HG03378 (cell line): ENCODE measurements at regions not wholly inside any gene's neighbourhood (a gene's known extent, or its start where the extent isn't known, plus 50 kb on each side); places are given as distances from the start of the nearest gene placed in this dataset.

Experiments
- ATAC-seq: cut with Tn5 transposase; IDR thresholded peaks from one replicate; pipeline ENCODE4 v1.9.1; 2021; ENCODE audit warnings: mild to moderate bottlenecking, moderate library complexity; ENCODE audit not compliant: unreplicated experiment

DNA sequence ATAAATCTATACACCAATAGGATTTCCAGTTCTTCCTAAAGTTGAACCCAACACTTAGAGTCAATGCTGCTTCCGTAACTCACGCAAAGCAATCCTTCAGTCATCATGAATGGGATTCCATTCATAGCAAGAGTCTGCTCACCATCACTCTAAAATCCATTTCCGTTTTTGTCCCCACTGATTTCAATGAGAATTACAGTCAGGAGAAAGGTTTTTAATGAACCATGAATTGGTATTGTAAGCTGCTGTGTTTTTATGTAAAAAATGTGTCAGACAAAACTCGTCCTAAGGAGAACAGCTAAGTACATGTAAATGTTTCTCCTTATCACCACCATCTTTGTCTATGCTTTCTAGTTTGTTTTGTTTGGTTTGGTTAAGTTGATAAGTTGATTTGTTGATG lies 391.5 kb downstream of the IRS1 start:
- no peak for ATAC-seq

DNA sequence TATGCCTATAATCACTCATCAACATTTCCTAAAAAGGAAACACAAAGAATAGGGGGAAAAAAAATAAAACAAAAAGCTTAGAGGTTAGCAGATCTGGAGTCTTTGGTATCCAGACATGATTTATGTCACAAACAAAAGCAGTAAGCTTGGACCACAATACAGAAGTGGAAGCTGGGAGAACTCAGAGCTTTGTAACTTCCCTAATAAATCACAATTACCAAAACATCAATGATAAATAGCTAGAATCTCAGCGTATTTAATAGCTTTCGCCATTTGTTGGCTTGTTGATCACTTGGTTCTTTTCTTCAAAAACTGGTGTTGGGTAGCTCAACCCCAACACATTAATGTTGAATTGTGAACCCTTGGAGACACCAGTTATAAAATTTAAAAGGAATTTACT lies 392.5 kb downstream of the IRS1 start:
- no peak for ATAC-seq

DNA sequence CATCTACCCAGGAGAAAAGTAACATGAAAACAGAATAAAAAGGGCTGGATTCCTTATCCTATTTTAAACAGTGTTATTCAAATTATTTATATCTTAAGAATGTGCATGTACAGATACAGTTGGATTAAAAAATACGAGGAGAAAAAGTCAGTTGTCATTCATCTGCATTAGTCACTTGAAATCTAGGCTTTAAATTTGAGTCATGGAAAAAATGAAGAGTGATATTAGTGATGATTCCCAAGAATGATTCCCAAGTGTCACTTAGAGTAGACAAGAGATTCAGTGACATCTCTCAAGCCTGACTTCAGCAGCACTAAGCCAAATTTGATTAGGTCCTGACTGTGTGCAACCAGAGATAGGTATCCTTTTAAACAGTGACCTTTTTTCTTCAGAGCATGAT lies 394.2 kb downstream of the IRS1 start:
- ATAC-seq = no peak

DNA sequence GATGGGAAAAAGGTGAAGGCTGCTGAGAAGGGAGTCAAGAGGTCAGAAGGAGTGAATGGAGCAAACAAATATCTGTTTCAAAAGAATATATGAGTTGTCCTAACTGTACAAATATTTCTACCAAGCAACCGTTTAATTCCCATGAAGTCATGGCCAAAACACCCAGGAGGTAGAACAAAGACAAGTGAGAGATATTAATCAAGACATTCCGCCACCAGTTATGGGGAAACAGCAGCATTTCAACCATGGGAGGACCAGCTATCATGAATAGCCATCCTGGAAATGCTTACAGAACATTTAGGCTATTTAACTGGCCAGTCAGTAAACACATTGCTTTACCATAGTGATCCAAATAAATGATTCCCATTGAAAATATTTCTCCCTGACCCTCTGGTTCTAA lies 396.3 kb downstream of the IRS1 start:
- ATAC-seq = no peak

DNA sequence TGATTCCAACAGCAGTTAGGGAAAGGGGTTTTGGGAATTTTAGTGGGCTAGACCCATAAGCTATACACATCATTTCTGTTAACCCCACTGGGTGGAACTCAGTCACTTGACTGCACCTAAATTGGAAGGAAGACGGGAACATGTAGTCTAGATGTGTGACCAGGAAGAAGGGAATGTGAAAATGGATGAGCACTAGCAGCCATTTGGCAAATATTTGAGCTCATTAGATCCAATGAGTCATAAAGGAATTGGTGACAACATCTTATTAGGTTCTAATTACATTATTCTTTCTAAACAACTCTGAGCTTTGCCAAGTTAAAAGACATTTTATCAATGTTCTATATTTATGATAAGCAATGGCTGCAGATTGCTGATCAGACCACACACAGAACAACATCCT lies 400.6 kb downstream of the IRS1 start:
- ATAC-seq = no peak

- no peak for ATAC-seq
Measured at GRCh38 chr2:226398580-226398979, 401.0 kb downstream of the IRS1 start.

- ATAC-seq = no peak
Measured at GRCh38 chr2:226396541-226396940, 403.1 kb downstream of the IRS1 start.

- no peak for ATAC-seq
Measured at GRCh38 chr2:226387499-226387942, 412.1 kb downstream of the IRS1 start.

- ATAC-seq = no peak
Measured at GRCh38 chr2:226383461-226383860, 416.2 kb downstream of the IRS1 start.

GRCh38 chr2:226380679-226381078 lies 418.9 kb downstream of the IRS1 start:
- ATAC-seq = no peak

DNA sequence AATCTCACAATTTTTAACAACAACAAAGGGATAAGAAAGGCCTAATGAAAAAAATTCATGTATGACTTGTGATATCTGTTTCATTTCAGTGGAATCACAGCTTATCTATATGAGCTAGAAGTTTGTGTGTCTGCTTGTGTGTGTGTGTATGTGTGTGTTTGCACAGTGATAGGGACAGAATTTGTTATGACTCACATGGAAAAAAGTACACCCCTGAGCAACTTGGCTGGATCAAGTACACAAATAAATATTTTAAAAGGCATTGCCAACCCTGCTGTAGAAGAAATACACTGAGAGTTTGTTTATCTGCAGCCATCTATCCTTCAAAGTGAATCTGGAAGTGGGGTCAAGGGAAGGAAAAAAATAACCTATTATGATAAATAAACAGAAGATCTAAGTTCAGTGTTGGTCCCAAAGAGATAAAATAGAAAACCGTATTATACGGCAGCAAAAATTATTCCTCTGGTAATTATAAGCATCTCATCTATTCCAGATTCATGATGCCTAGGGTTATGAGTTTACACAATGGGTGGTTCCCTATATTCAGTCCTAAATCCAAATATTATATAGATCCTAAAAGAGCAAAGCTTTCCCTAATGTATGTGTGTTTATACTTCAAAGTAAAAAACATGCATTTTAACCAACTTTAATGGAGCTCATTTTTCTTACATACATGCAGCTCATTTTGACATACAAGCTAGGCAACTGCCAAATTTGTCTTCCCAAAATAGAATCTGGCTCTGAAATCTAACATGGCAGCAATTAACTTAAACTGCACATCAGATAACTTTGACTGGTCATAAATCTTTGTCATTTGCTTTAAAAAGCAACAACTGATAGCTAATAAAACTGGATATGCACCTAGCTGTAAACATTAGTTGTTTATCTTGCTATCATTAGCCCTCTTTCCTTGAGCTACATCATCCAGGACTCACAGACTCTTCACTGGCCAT lies 420.6 kb downstream of the IRS1 start:
- ATAC-seq = no peak

GRCh38 chr2:226376516-226377180 lies 423.0 kb downstream of the IRS1 start:
- no peak for ATAC-seq

GRCh38 chr2:226366920-226367319 lies 432.7 kb downstream of the IRS1 start:
- no peak for ATAC-seq

DNA sequence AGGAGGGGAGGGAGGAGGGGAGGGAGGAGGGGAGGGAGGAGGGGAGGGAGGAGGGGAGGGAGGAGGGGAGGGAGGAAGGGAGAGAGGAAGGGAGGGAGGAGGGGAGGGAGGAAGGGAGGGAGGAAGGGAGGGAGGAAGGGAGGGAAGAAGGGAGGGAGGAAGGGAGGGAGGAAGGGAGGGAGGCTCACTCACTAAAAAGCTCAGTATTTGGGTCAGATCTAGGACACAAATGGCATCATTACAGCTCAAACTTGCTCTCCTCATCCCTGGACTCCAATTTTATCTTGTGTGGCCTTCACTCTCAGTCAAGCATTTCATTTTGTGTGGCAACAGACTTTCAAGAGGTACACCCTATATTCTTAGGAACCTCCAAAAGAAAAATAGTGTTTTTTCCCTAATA lies 435.4 kb downstream of the IRS1 start:
- ATAC-seq = no peak

- no peak for ATAC-seq
Measured at GRCh38 chr2:226362980-226363379, 436.6 kb downstream of the IRS1 start.

DNA sequence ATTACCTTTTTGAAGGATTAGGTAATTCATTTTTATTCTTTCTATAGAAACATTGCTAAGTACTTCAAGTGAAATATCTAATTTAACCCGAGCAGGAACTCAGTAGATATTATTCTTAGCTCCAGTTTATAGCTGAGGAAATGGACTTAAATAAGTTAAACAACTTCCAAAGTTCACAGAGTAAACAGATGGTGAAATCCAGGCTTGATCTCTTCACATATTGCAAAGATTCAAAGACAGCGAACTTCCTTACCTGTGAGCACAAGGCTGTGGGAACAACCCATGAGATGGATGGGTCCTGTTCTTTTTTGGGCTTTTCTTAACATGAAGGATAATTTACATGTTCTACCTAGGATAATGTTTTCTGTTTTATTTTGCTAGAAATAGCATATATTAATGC lies 439.0 kb downstream of the IRS1 start:
- no peak for ATAC-seq

- ATAC-seq = no peak
Measured at GRCh38 chr2:226358688-226359087, 440.9 kb downstream of the IRS1 start.

DNA sequence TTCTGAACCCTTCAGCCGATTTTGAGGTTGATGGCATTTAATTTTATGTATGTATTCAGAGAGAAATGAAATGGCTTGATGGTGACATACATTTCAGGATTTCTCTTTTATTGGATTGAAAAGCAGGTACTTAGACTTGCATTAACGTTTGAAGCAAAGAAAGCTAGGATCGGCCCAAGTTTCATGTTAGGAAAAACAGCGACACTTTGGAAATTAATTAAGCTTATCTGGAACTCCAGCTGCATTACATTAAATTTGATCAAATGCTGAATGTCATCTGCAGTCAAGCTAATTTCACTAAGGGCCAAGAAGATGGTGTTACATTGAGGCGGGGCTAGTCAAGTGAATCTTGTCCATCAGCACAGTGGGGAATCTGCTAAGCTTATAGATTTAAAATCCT lies 441.8 kb downstream of the IRS1 start:
- ATAC-seq = no peak

GRCh38 chr2:226355600-226355999 lies 444.0 kb downstream of the IRS1 start:
- ATAC-seq = no peak

DNA sequence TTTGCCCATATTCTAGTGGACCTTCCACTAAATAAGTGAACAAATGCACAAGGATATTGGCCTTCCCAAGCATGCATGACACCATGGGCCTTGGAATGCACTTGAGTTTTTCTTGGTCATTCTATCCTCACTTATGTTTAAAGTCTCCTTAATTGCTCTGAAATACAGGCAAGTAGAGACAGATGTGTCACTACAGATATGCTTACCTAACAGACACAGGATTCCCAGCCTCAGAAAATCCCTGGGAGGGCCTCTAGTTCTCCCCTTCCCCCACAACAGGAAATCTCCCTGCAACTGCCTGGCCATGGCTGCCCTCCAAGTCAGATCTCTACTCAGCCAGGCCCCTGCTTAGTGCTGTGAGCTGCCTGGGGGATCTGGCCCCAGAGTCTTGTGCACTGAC lies 445.2 kb downstream of the IRS1 start:
- ATAC-seq = no peak

DNA sequence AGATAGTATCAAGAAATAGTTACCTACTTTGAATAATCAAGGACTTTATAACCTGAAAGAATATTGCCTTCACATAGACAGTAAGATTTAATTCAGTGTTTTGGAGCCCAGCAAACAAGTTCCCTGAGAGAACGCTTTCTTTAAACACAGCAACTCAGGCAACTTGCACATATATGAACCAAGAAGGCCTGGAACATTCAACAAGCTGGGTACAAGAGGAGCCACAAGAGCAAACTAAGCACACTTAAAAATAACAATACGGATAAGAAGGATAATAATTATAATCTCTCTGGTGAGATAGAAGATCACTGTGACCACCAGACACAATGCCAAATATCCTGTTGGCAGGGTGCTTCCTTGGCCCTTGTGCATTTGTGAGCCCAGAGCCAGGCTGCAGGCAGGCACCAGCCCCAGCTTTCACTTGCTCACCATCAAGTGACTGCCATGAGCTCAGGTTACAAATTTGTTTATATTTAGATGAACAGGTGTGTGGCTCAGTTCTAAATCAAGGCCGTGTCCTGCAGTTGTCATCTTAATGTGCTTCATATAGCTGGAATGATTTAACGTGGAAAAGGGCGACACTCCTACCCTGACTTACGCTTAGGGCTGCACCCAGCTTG lies 446.6 kb downstream of the IRS1 start:
- no peak for ATAC-seq

DNA sequence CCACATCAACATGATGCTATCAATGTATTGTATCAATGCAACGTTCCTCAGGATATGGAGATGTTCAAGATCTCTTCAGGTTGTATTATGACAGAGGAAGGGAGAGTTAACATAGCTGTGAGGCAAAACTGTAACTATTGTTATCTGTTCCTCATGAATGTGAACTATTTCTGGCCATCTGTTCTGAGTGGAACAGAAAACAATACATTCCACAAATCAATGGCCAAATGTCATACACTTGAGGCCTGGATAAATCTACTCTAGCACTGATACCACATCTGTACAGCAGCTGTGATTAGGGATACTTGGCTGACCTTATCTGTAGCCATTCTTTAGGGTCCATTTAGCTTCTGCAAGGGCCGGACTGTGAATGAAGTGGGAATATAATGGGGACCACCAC lies 447.9 kb downstream of the IRS1 start:
- ATAC-seq = no peak
